ENCODE measurements at regions not wholly inside any gene's neighbourhood (a gene's known extent, or its start where the extent isn't known, plus 50 kb on each side); places are given as distances from the start of the nearest gene placed in this dataset.
A peak's percentile ranks its signal among the peaks of the same experiment; 100 is the strongest.

DNA sequence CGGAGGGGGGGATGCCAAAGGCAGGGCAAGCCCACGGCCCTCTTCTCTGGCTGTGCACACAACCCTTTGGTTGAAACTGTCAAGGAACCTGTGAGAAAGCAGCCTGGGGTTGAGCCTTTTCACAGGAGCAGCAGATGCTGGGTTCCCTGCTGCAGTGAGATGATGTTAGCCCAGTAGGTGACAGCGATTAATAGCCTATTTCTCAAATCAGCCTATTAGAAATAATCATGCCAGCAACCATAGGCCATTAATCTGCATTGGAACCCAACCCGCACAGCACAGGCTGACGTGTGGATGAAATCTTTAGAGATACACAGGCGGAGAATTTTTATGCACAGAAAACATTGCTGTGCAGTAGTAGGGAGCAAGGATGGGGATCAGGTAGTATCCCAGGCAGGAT, 637.5 kb downstream of the AJAP1 start:
- DNase-seq = no peak

DNA sequence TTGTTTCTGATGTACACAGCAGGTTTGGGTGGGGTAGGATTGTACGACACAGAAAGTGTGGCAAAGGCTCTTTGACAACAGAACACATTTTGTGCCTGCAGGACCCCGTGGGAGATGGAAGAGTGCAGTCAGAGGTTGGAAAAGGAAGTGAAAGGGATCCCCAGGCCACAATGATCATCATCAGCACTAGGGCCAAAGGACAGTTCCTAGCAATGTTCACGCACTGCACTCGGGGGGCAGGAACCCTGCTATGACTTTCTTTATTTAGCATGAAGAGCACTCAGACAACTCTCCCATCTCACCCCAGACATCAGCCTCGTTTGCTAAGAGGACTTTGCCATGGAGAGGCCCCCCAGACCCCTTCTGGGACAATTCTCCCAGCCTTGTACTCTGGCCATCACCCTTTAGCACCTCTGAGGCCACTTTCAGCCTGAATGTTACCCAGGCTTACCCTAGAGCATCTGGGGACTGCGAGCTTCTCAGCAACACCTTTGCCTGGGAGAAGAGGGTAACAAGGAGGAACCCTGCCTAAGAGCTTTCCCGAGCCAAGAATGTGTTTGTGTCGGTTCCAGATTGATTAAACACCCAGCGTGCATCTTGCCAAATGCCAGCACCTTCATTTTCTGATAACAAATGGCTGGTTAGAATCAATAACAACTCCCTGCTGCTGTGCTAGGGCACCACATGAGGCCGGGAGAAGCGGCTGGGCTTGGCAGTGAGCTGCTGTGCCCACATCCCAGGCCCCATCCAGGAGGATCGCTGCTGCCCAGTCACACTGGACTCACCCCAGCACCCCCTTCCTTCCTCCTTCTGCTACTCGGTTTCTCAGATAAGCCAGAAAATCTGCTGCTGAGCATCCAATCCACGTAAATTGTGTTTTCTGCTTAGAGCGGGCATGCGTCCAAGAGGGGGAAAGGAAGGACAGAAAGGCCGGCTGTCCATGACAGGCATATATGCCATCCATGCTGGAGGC, 633.1 kb downstream of the AJAP1 start:
- DNase-seq = no peak

DNA sequence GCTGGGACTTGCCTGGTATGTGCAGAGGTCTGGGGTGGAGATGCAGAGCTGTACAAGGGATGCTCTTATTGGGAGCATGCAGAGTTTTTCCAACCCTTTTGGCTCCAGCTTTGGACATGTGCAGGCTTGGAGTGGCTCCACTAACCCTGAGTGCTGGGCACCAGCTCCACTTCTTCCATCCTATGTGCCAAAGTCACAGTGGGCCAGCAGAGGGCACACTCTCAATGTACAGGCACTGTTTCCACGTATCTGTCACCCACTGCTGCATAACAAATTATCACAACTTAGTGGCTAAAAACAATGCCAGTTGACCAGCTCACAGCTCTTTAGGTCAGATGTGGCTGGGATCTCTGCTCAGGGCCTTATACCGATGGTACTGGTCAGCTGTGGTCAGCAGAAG, 631.8 kb downstream of the AJAP1 start:
- no peak for DNase-seq

DNA sequence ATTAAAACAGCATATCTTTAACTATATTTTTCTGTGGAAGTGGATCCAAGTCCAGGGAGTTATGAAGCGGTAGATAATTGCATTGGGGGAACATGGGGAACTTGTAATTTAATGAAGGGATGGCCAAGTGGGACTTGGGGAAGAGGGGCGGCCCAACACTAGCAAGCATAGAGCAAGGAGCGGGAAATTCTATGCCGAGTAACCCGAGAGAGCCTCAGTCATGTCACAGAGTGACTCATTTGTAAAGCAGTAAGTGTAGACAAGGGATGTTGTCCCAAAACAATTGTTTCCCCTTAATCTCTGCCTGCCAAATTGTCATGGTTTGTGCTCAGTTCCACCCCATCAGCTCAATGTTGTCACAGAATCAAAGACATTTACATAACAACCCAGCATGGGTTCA, 620.1 kb downstream of the AJAP1 start:
- no peak for DNase-seq

DNA sequence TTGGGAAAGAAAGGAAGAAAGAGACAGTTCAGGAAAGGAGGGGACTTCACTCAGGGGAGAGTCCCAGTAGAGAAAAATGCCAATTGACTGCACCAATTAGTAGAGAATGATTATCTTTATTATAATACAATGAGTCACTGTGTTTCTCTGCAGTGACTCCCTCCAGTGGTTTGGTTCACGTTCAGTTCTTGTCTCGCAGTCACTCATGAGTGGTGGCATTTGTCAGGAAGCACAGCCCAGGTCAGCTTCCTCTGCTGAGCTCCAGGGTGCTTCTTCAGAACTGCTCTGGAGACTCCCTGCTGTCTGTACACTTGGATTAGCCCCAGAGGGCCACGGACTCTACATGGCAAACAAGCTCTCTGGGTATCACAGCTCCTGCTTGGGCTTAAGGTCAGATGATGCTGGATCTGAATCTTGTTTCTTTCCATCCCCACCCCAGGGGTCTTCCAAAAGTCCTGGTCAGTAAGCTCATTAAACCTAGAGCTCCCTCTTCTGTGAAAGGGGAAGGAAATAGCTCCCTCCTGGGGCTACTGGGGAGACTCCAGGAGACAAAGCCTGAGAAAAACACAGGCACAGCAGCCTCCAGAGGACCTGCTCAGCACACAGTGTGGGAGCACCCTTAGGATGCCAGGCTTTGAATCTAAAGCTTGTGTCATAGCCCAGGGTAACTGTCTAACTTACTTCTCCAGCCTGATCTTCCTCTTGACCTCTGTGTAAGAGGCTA, 619.0 kb downstream of the AJAP1 start:
- DNase-seq = no peak

DNA sequence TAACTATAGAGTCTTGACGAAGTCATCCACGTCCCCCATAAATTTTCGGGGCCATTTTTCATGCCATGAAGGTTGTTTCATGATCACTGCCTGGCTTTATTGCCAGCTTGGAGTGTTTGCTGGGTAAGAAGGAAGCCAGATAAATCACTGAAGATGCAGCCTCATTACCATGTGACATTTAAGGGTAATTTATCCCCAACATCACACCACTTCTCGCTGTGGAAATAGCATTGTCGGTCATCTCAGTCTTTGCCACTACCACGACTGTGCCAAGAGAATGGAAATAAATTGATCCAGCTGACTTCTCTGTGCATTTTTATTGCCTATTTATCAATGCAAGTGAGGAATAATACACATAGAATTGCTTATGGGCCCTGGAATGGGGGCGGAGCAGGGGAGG, 617.9 kb downstream of the AJAP1 start:
- DNase-seq = no peak

DNA sequence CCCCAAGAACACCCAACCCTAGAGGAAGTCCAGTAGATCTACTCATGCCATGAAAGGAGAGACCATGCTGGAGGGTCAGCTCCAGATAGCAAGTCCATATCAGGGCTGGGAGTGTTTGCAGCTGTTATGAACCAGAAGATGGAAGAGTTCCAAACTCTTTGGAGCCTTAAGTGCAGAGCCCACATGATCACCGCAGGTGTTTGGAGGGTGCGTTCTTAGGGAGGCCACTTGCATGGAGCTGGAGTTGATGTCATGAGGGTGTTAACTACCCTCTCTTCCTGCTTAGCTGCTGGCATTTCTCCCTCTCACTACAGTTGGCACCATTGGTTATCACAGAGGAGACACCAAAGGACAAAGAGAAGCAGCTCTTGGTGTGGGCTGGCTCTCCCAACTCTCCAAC, 616.9 kb downstream of the AJAP1 start:
- DNase-seq = peak in 1 of 2 donors; percentile 0

DNA sequence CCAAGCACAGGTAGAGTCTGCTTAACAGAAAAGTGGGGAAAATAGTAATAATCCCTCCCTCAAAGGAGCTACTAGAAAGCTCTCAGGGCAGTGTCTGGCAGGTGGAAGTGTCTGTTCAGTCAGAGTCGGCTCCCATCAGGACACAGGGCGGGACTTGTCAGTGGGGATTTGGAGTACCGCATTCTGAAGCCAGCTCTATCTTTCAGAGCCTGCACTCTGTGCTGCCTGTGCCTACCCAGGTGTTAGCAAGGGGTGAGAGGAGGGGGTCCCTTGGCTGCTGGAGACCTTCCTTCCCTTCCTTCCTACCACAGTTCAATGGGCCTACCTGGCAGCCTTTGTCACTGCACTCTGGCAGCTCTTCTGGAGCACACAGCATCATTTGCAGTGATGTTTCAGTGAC, 615.5 kb downstream of the AJAP1 start:
- DNase-seq = no peak

DNA sequence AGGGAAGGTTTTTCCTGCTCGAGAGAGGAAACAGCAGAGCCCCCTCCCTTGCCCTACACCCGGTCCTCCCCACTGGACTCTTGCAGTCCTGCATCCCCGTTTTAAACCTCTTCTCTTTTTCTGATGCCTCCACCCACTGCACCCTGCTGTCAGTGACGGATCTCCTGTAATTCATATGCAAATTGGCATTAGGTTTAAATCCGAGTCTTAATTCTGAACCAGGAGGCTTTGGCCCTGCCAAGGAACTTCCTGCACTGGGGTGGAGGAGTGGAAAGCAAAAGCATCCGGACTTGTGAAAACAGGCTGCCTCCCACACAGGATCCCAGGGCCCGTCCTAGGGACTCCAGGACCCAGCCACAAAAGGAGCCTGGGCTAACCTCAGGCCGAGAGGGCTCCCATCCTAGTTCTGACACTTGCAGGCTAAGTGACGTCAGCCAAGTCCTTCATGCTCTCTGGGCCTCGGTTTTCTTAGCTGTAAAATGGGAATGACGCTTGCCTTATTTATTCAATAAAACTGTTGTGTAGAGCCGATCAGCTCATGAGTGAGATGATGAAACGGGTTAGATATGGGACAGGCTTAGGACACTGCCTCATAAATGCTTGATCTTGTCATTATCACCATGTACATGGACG, 613.3 kb downstream of the AJAP1 start:
- no peak for DNase-seq

DNA sequence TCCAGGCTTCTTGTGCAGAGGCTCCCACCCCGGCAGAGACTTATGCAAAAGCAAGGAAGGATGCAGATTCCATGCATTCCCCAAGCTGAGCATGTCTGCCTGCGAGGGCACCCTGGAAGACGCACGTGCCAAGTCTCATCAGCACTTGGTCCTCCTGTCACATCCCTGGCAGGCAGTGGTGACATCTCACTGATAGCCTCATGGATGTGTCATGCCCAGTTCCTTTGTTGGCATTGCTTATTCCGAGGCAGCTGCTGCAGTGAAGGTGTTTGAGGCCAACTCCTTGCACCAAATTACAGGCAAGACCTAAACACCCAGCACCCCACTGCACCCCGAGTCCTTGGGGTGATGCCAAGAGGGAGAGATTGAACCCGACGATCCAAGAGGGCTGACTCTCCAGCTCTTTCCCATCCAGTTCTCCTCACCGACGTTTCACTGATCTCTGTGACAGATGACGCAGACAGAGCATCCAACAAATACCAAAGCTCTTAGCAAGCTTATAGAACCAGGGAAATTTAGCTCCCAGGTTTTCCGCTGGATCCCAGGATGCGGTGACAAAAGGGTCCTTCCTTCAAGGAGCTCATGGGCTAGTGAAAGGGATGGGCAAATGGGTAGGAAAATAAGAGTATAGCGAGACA, 611.1 kb downstream of the AJAP1 start:
- DNase-seq = no peak

DNA sequence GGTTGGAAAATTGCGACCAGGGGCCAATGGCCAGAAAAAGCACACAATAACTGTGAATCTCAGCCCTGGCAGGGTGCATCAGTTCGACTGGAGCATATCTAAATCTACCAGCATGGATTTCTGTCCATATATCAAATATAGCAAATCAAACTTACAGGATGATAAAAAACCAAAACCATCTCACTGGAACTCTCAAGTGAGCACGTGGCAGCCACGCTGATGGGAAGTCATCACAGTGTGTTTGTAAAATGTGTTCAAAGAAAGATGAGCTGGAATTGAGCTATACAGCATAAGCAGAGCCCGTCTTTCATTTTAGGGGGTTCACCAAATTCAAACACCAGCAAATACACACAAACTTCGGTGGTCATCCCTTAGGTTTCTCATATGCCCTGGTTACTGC, 610.1 kb downstream of the AJAP1 start:
- DNase-seq = no peak

DNA sequence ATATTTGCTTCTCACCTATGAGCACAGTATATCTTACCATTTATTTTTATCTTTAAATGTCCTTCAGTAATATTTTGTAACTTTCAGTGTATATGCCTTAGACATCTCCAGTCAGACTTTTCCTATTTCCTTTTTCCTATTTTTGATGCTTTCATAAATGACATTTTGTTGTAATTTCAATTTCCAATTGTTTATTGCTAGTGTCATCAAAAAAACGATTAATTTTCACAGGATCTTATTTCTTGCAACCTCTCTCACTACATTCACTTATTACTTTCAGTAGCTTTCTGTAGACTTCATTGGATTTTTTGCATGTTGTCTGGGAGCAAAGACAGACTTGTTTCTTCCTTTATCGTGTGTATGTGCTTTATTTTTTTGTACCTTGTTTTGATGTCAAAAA, 602.4 kb downstream of the AJAP1 start:
- no peak for DNase-seq

DNA sequence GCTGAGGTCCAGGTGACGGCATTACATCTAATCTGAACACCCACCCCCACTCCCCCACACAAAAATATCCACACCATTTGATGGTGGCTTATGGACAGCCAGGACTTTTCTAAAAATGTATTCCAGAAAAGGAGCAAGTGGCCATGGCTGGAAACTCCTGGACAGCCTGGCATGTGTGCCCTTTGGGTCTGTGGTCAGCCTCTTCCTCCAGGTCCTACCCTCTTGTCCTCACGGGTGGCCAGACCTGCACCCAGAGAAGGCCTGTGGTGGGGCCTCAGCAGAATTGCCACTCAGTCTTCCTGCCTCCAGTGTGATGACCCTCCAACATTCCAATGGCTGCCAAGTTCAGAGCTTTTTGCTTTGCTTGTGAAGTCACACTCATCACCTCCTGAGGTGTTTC, 600.6 kb downstream of the AJAP1 start:
- no peak for DNase-seq

DNA sequence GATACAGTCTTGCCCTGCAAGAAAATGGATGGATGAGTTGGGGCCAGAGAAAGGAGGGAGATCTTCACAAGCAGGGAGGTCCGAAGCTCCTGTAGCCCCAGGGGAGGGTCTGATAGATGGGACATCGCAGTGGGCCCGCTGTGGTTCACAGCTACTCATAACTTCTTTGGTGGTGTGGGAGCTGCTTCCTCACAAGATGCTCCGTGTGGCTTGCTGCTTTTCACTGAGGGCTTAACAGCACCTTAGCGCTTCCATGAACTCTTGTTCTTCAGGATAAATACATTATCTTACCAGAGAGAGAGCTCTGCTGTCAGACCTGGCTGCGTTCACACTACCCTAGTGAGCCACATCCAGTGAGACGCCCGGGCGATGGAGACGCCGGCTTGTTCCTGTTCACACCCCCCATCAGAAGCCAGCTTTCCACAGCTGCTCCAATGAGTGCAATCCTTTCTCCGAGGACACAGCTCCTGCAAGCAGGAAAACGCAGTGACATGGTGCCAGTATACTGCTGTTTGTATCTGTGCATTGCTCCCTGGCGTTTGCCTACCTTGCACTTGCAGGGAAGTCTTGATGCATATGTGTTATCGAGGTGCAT, 599.8 kb downstream of the AJAP1 start:
- no peak for DNase-seq

DNA sequence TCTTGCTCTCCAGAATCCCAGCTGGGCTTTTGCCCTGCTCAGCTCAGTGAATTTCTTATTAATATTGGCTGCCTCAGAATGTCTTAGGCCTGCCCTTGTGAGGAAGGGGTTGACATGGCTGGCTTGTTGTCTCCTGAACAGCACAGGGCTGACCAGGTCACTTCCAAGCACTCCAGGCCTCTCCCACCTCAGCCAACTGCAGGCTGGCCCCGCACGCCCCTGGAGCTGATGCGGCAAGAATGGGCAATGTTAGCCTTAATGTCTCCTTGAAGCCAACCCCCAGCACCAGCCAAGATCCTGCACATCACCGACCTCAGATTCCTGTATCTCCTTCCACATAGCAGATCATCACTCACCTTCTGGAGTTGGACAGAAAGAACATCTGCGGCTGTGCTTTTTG, 598.6 kb downstream of the AJAP1 start:
- no peak for DNase-seq

DNA sequence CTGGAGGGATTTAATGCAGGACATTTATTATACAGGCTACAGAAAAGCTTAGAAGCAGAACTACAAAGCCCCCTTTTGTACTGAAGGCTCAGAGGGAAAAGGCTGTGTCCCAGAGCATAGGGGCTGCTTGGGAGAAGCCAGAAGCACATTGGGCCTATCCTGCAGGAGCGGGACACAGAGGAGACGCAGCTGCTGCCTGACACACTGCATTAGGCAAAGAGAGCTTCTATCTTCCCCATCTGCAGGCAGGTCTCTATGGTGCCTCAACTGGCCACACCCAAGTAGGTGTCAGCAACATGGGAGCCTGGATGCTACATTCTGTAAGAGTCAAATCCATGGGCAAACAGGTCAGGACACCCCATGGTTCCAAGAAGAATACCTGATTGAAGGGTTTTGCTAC, 595.9 kb downstream of the AJAP1 start:
- no peak for DNase-seq

DNA sequence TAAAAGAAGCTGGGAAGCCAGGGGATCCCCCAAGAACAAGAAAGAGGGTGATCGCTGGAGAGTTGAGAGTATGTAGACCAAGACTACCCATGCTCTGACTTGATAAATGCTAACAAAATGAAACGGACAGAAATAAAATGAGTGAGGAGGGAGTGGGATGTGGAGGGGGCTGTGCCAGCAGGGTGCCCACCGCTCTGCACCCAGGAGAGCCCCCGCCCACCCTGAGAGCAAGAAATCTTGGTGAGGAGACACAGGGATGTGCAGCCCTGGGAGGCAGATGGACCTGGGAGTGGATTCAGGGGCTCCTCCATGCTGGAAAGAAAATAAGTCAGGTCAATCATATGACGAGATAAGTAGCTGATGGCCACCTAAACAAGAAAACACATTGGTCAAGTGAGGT, 590.9 kb downstream of the AJAP1 start:
- DNase-seq = no peak

DNA sequence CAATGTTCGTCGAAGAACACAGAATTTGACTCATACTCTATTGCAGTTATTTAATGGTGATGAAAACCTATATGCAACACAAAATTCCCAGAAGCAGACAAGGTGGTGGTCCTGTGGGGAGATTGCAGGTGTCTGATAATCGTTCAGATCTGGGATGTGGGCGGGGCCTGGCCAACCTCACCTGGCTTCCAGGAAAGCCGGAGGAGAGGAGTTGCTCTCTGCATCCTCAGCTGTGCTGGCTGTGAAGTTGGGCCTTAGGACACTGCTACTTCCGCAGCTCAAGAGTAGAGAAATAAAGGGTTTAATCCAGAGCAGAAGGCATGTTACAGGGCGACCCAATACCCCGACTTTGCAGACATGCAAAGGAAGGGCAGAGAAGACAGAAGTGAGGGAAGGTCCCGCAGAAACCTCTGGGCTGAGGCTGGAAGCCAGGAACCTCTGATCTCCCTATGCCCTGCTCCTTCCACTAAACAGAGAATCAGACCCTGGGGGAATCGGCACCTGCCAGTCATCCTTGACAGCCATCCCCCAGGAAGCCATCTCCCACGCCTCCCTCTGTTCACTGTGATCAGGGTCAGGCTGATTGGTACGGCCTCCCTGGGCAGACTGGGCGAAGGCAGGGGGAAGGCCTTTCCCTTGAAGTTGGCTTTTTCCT, 590.3 kb downstream of the AJAP1 start:
- no peak for DNase-seq

DNA sequence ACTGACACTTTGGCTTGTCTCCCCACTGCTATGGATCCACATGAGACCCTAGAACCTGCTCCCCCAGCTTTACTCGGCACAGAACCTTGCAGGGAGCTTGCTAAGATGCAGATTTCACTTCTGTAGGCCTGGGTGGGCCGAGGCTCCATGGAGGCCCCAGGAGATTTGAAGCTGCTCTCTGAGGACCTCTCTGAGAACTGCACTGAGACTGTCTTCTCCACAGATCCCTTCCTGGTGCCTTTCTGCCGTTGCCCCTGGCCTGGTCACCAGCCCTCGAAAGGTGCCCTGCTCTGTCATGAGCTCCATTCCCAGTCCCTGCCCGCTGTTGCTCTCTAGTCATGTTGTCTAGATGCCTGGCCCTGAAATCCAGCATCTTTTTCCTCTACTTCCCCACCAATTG, 588.4 kb downstream of the AJAP1 start:
- no peak for DNase-seq

DNA sequence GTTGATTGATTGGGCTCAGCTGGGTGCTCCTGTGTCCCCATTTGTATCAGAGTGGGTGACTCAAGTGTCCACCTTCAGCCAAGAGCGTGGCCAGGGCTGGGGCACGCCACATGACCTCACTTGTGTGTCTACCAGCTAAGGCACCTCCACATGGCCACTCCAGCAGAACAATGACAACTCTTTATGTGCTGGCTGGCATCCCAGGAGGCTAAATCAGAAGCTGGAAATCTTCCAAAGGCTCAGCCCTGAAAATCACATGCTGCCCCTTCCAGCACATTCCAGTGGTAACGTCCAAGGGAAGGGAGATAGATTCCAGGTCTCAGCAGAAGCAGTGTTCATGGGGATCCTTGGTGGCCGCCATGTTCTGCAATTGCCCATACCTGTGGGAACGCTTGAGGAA, 585.5 kb downstream of the AJAP1 start:
- DNase-seq = no peak
